Mesodermal cell (in vitro differentiated cells): ENCODE measurements at regions not wholly inside any gene's neighbourhood (a gene's known extent, or its start where the extent isn't known, plus 50 kb on each side); places are given as distances from the start of the nearest gene placed in this dataset.

Experiments
- H3K27ac ChIP-seq: 2 replicates; pipeline ENCODE4 v1.7.0; 2013; ENCODE audit warnings: mild to moderate bottlenecking, low read depth, low read length, moderate library complexity; ENCODE audit not compliant: severe bottlenecking
- H3K36me3 ChIP-seq: 2 replicates; pipeline ENCODE4 v1.7.1; 2013; ENCODE audit warnings: mild to moderate bottlenecking, low read length, moderate library complexity; ENCODE audit not compliant: control insufficient read depth, insufficient read depth
- H3K4me1 ChIP-seq: one replicate; pipeline ENCODE4 v1.7.1; 2013; ENCODE audit warnings: mild to moderate bottlenecking, low read length; ENCODE audit not compliant: insufficient read depth, control insufficient read depth, poor library complexity, severe bottlenecking
- H3K4me3 ChIP-seq: 2 replicates; pipeline ENCODE4 v1.7.0; 2013; ENCODE audit warnings: low read length, control low read depth, mild to moderate bottlenecking; ENCODE audit not compliant: insufficient read depth, poor library complexity, severe bottlenecking; ENCODE audit errors: extremely low read depth
- H3K9me3 ChIP-seq: 2 replicates; pipeline ENCODE4 v1.7.1; 2013; ENCODE audit warnings: mild to moderate bottlenecking, low read length, moderate library complexity; ENCODE audit not compliant: control insufficient read depth
- WGBS, 2 experiments: methylation state at CpG; one replicate each; pipeline ENCODE4 v1.1.5; 2013; ENCODE audit warnings: missing lambda C conversion rate in 2 of 2; ENCODE audit not compliant: insufficient coverage in 2 of 2; 5-methylcytosine and 5-hydroxymethylcytosine counted together

DNA sequence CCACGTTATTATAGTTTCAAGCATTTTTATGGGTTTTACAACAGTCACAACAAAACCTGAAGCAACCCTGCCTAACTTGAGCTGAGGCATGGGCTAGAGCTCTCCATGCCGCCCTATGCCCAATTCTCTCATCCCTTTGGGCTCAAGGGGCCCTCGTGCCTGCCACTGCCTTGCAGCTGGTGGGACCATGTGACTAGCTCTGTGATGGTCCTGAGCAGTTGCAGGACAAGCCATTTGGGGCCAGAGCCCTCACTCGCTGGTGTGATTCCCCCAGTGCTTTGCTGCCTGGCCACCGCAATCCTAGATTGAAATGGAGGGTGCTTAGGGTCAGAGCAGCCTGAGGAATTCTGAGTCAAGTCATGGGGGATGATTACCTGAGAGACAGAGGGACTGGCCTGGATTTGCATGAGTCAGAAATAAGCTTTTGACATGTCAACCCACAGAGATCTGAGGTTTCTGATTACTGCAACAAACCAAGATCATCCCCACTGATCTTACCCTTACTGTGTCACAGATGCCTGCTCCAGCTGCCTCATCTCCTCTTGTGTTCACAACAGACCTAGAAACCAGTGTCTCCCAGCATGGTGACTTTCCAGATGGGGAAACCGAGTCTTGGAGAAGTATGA, 323.7 kb downstream of the BRD1 start:
- H3K4me1 ChIP-seq, result peaks cover 16% of the 10 kb centered on the region
- no peak overlapping the region for H3K4me3 ChIP-seq
- H3K36me3 ChIP-seq, result no peaks in the 10 kb centered on the region
- WGBS, 2 experiments, result 86 to 96% methylated on average over 4 to 5 of the region's 6 CpGs
- H3K27ac ChIP-seq, result no peak overlapping the region
- H3K9me3 ChIP-seq, result peaks cover 3% of the 10 kb centered on the region

DNA sequence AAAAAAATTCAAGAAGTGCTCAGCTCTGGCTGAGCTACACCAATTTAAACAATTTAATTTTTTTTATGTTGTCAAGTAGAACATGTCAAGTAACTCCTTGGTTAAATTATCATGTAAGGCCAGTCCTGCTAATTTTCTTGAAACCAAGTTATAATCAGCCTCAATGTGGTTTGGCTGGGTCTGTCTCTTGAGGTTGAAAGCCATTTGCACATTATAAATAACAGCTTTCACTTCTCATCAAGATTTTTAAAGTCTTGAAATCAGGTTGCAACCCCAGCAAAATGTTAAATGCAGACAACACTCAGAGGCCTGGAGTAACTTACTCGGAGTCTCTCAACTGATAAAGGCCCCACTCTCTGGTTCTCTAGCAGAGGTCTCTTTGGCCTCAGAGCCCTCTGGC, 324.4 kb downstream of the BRD1 start:
- peaks cover 16% of the 10 kb centered on the region for H3K4me1 ChIP-seq
- H3K4me3 ChIP-seq, result no peak overlapping the region
- WGBS, 2 experiments, result 86 to 100% methylated on average over 1 of the region's 1 CpG
- peaks cover 3% of the 10 kb centered on the region for H3K9me3 ChIP-seq
- no peak overlapping the region for H3K27ac ChIP-seq
- H3K36me3 ChIP-seq, result no peaks in the 10 kb centered on the region

DNA sequence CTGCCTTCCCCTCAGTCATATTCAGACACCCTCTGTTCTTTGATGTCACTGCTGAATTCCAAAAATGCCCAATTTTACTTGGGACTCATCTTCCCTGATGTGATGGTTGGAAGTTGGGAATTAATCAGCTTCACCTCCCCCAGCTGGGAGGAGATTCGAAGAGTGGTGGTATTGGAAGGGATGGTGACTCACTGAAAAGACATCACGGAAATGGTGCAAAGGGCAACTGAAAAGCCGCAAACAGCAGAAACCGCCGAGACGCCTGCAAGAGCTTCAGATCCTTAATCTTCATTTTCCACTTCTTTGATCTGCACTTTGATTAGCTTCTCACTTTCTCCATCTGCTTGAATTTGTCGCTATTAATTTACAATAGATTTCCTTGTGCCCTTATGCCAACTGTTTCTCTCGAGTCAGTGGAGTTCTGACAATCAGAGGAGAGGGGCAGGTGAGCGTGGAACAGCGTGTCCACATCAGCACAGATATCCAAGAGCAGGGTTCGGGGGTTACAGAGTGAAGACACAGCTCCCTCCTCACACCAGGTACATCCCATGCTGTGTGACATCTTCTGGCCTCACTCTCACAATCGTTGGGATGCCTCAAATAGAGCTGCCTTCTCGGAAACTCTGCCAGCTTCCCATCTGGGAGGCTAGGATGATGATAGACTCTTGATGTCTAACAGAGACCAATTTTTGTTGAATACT, 325.4 kb downstream of the BRD1 start:
- WGBS, 2 experiments, result 77 to 82% methylated on average over 9 to 10 of the region's 13 CpGs
- peaks cover 3% of the 10 kb centered on the region for H3K9me3 ChIP-seq
- H3K36me3 ChIP-seq, result no peaks in the 10 kb centered on the region
- no peak overlapping the region for H3K4me3 ChIP-seq
- H3K27ac ChIP-seq, result no peak overlapping the region
- H3K4me1 ChIP-seq, result peaks cover 16% of the 10 kb centered on the region

DNA sequence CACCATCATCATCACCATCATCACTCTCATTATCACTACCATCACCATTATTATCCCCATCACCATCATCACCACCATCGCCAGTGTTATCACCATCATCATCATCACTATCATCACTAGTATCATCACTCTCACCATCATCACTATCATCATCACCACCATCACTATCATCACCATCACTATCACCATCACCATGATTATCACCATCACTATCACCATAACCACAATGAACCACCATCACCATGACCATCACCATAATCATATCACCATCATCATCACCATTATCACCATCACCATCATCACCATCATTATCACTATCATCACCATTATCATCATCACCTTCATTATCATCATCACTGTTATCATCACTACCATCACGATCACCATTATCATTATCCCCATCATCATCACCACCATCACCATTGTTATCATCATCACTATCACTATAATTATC, 326.7 kb downstream of the BRD1 start:
- Histone ChIP-seq H3K9me3 (peaks cover 3% of the 10 kb centered on the region), H3K27ac (no peak overlapping the region), H3K4me3 (no peak overlapping the region), H3K36me3 (no peaks in the 10 kb centered on the region), H3K4me1 (peaks cover 16% of the 10 kb centered on the region)
- 92% methylated on average over 2 of the region's 2 CpGs for WGBS, 2 experiments

DNA sequence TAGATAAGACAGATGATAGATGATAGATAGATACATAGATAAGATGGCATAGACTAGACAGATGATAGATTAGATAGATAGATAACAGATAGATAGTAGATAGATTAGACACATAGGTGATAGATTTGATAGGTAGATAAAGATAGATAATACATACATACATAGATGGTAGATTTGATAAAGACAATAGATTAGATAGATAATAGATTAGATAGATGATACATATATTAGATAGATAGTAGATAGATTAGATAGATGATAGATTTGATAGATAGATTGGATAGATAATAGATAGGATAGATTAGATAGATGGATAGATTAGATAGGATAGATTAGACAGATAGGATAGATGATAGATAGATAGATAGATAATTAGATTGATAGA, 327.6 kb downstream of the BRD1 start:
- Histone ChIP-seq H3K4me1 (peaks cover 16% of the 10 kb centered on the region), H3K9me3 (peaks cover 3% of the 10 kb centered on the region), H3K27ac (no peak overlapping the region), H3K36me3 (no peaks in the 10 kb centered on the region), H3K4me3 (no peak overlapping the region)

DNA sequence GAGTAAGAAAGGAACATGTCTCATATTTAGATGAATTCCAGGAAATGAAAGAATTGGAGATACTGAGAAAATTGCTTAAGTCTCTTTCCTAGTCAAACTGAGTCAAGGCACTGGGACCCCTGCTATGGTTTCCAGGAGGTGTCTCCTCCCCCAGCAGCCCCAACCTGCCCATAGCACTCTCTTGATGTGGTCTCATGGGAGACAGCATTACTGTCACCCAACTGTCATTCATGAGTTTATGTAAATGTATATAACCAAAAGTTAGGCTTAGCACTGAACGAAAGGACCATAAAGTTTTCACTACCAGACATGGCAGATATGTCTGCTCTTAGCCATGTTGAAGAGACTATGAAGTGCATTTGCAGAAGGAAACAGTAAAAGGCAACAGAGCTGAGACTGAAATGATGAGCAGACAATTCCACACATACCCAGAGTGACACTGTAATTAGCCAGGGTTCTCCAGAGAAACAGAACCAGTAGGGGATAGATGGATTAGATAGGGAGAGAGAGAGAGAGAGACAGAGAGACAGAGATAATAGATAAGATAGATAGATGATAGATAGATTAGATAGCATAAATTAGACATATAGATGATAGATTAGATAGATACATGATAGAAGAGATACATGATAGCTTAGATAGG, 328.1 kb downstream of the BRD1 start:
- WGBS, 2 experiments, result 100% methylated on average over 1 of the region's 1 CpG
- Histone ChIP-seq H3K27ac (no peak overlapping the region), H3K4me1 (peaks cover 16% of the 10 kb centered on the region), H3K36me3 (no peaks in the 10 kb centered on the region), H3K4me3 (no peak overlapping the region), H3K9me3 (peaks cover 3% of the 10 kb centered on the region)

DNA sequence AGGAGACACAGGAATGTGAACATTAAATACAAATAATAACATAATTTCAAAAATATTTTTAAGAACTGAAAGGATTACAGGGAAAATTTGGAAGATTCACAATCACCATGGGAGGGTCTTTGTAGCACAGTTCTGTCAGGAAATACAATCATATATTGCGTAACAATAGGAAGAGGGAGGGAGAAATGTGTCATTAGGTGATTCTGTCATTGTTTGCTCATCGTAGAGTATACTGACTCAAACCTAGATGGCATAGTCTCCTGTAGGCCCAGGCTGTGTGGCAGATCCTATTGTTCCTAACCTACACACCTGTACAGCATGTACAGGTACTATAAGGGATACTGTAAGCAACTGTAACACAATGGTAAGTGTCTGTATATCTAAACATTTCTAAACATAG, 330.4 kb downstream of the BRD1 start:
- Histone ChIP-seq H3K4me3 (no peak overlapping the region), H3K9me3 (peaks cover 3% of the 10 kb centered on the region), H3K27ac (no peak overlapping the region), H3K36me3 (no peaks in the 10 kb centered on the region), H3K4me1 (peaks cover 8% of the 10 kb centered on the region)
- WGBS, 2 experiments, result 89 to 100% methylated on average over 1 of the region's 2 CpGs

- Histone ChIP-seq H3K9me3 (no peaks in the 10 kb centered on the region), H3K27ac (no peak overlapping the region), H3K4me3 (no peak overlapping the region), H3K36me3 (no peaks in the 10 kb centered on the region), H3K4me1 (no peaks in the 10 kb centered on the region)
- 89 to 95% methylated on average over 12 of the region's 12 CpGs for WGBS, 2 experiments
These were observed 333.1 kb downstream of the BRD1 start for GRCh38 chr22:49494555-49494954.

DNA sequence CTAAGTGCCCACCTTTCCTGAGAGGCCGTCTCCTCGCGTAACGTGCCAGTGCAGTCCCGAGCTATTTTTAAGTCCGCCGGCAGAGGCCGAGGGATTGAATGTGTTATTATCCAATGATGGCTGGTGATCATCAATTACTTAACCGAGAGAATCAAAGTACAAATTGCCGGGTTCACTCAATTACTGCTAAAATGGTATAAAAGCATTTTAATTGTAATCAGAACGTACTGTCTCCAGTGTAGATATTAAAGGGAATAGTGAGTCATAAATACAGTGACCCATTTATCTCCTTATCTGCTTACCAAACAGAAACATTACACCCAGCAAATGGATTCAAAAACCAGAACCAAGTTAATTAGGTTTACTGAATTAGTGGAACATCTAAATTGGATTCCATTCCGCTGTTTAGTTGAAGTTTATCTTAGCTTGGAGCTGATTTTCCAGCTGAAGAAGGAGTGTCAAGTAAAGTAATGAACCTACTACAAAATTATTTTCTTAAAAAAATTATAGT, 334.9 kb downstream of the BRD1 start:
- 92 to 98% methylated on average over 2 to 8 of the region's 12 CpGs for WGBS, 2 experiments
- Histone ChIP-seq H3K4me3 (no peak overlapping the region), H3K27ac (no peak overlapping the region), H3K9me3 (no peaks in the 10 kb centered on the region), H3K4me1 (no peaks in the 10 kb centered on the region), H3K36me3 (no peaks in the 10 kb centered on the region)

GRCh38 chr22:49492308-49492707, 335.4 kb downstream of the BRD1 start:
- Histone ChIP-seq H3K4me3 (no peak overlapping the region), H3K9me3 (no peaks in the 10 kb centered on the region), H3K36me3 (no peaks in the 10 kb centered on the region), H3K4me1 (no peaks in the 10 kb centered on the region), H3K27ac (no peak overlapping the region)
- 93% methylated on average over 17 of the region's 17 CpGs for WGBS, 2 experiments

DNA sequence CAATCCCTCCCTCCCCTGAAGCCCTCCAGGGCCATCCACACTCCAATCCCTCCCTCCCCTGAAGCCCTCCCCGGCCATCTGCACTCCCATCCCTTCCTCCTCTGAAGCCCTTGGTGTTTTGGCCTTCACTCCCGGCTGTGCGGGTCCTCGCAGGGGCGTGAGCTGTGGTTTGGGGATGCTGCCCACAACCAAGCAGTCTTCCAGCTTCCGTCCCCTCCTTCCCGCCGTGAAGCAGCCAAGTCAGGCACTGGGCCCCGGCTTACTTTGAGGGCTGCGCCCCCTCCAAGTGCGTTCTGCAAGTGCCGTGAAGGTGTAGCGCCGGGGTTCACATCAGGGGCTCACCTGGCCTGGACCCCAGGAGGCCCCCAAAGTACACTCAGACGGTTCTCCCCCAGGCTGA, 335.9 kb downstream of the BRD1 start:
- H3K4me3 ChIP-seq, result no peak overlapping the region
- no peaks in the 10 kb centered on the region for H3K4me1 ChIP-seq
- WGBS, 2 experiments, result 93 to 96% methylated on average over 11 of the region's 15 CpGs
- H3K36me3 ChIP-seq, result no peaks in the 10 kb centered on the region
- H3K9me3 ChIP-seq, result no peaks in the 10 kb centered on the region
- H3K27ac ChIP-seq, result no peak overlapping the region
